ENCODE measurements at regions not wholly inside any gene's neighbourhood (a gene's known extent, or its start where the extent isn't known, plus 50 kb on each side); places are given as distances from the start of the nearest gene placed in this dataset.

- Mint-ChIP-seq H3K27me3 (ENCODE audit: low read depth) (peaks cover 67% of the 10 kb centered on the region), H3K36me3 (ENCODE audit: insufficient read depth in 2 of 2) (peaks cover 9 to 10% of the 10 kb centered on the region in 2 donors), H3K27ac (no peak overlapping the region), H3K4me3 (no peak overlapping the region), H3K9me3 (peaks cover 13 to 15% of the 10 kb centered on the region in 2 donors), H3K4me1 (ENCODE audit: low read depth) (peaks cover 24% of the 10 kb centered on the region)
- DNase-seq (peak in 1 of 2 donors; percentile 6), ATAC-seq (replicated peaks in 1 of 2) (no peak)
Observed at GRCh38 chr10:113987805-113988204, 55.9 kb upstream of the ADRB1 start.

DNA sequence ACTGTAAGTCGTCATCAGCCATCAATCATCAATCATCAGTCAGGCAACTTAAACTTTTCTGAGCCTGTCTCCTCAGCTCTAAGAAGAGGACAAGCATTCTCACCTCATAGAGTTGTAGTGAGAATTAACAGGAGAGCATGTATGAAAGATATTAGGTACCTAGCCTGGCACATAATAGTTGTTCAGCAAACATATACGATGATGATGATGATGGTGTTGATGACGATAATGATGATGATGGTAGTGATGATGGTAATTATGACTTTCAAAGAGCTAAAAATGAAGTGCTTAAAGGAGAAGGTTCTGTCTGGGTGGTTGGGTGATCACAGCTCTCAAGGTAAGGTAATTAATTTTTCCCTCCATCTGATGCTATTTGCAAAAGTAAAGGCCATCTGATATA lies 55.1 kb upstream of the ADRB1 start:
- H3K27ac Mint-ChIP-seq = no peak overlapping the region
- no peak for DNase-seq
- H3K9me3 Mint-ChIP-seq = peaks cover 13 to 15% of the 10 kb centered on the region in 2 donors

DNA sequence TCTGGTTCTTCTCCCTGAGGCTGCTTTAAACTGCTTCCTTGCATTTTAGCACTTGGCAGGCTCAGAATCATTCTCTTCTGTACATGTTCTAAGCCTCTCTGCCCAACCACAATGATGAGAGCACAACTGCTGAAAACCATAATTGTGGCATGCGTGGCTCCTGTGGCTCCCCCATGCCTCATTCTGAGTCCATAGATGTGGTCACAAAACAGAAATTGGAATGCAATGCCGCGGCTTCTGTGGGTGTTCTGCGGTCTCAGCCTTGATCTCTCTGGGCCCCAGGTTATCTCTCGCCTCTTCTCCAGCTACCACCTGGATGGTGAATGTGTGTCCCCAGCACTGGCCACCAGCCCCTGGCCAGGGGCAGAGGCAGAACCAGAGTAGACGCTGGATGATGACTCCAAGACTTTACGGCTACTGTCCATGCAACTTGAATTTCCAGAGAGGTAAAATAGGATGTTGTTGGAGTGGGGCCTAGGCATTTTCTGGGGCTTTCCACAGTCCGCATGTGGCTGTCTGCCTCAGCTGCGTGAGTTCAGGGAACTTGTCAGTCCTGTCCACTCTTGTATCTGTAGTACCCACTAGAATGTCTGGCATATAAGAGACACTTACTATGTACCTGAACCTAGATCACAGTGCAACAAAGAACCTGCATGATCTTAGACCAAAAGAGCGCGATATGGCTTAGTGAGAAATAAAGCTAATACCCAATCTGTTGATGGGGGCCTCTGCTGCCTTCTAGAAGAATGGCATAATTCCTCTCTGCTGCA lies 52.4 kb upstream of the ADRB1 start:
- Mint-ChIP-seq H3K4me1 (ENCODE audit: low read depth) (peaks cover 15% of the 10 kb centered on the region), H3K27ac (no peak overlapping the region), H3K4me3 (no peak overlapping the region), H3K9me3 (peaks cover 13 to 15% of the 10 kb centered on the region in 2 donors), H3K27me3 (ENCODE audit: low read depth) (peaks cover 76% of the 10 kb centered on the region), H3K36me3 (ENCODE audit: insufficient read depth in 2 of 2) (peaks cover 8 to 9% of the 10 kb centered on the region in 2 donors)
- peak; percentile 58 to 73 for DNase-seq
- peak; percentile 59 to 87 for ATAC-seq (replicated peaks in 1 of 2)

More for the DNA sequence above, 55.1 kb upstream of the ADRB1 start:
- ATAC-seq (replicated peaks in 1 of 2) = no peak
- H3K27me3 Mint-ChIP-seq (ENCODE audit: low read depth) = peaks cover 70% of the 10 kb centered on the region
- H3K36me3 Mint-ChIP-seq (ENCODE audit: insufficient read depth in 2 of 2) = peaks cover 9 to 10% of the 10 kb centered on the region in 2 donors
- peaks cover 20% of the 10 kb centered on the region for H3K4me1 Mint-ChIP-seq (ENCODE audit: low read depth)
- H3K4me3 Mint-ChIP-seq = no peak overlapping the region

GRCh38 chr10:113992471-113993011 lies 51.1 kb upstream of the ADRB1 start:
- Mint-ChIP-seq H3K4me3 (no peak overlapping the region), H3K36me3 (ENCODE audit: insufficient read depth in 2 of 2) (peaks cover 6 to 8% of the 10 kb centered on the region in 2 donors)

GRCh38 chr10:113993489-113993991 lies 50.1 kb upstream of the ADRB1 start:
- Mint-ChIP-seq H3K27ac (no peak overlapping the region), H3K4me1 (ENCODE audit: low read depth) (peaks cover 10% of the 10 kb centered on the region), H3K36me3 (ENCODE audit: insufficient read depth in 2 of 2) (no peaks in the 10 kb centered on the region), H3K27me3 (ENCODE audit: low read depth) (peaks cover 65% of the 10 kb centered on the region), H3K4me3 (no peak overlapping the region), H3K9me3 (no peaks in the 10 kb centered on the region)
- DNase-seq = no peak
- no peak for ATAC-seq (replicated peaks in 1 of 2)

More at GRCh38 chr10:113992471-113993011, 51.1 kb upstream of the ADRB1 start:
- Mint-ChIP-seq H3K9me3 (peaks cover 5 to 6% of the 10 kb centered on the region in 2 donors), H3K27ac (no peak overlapping the region), H3K27me3 (ENCODE audit: low read depth) (peaks cover 75% of the 10 kb centered on the region), H3K4me1 (ENCODE audit: low read depth) (peaks cover 14% of the 10 kb centered on the region)
- DNase-seq (no peak), ATAC-seq (replicated peaks in 1 of 2) (no peak)

All from activated T-cell treated with anti-CD3 and anti-CD28 coated beads, Interleukin-2, amount 50 U/mL, for 72 hours (primary cell).